SK-N-SH (cell line): ENCODE measurements at regions not wholly inside any gene's neighbourhood (a gene's known extent, or its start where the extent isn't known, plus 50 kb on each side); places are given as distances from the start of the nearest gene placed in this dataset.

Experiments used
- CTCF ChIA-PET: fragments of 300-600, 350-600 bp; formaldehyde crosslinking; extraction: SDS; loops from one replicate; lab custom pipeline; 2021; lab: Yijun Ruan, JAX
- POLR2A ChIA-PET: fragments of 350-600 bp; sonication (Branson Sonifier 250); formaldehyde crosslinking; extraction: SDS; loops from one replicate; lab custom pipeline; 2020; ENCODE audit warnings: antibody characterized with exemption, inconsistent platforms; lab: Yijun Ruan, JAX
- DNase-seq: peaks from one replicate; pipeline ENCODE4 v3.0.0; 2012
- H2AFZ ChIP-seq: fragments of 200-600 bp; sonication (generic); 2 replicates; pipeline ENCODE4 v1.8.1; 2016; ENCODE audit warnings: antibody characterized with exemption, mild to moderate bottlenecking, low read depth
- H3F3A ChIP-seq: fragments of 200-600 bp; sonication (generic); replicated peaks from 2 replicates; pipeline ENCODE3; 2016; ENCODE audit warnings: antibody characterized with exemption, mild to moderate bottlenecking; ENCODE audit not compliant: insufficient read depth
- H3K27ac ChIP-seq, 2 experiments: fragments of 200-500 bp in 1 of 2; fragments of 200-600 bp in 1 of 2; sonication (Bioruptor generic) in 1 of 2; sonication (generic), shearing (Covaris generic) in 1 of 2; 2 replicates each; pipeline versions ENCODE4 v1.5.1 to v1.6.1; 2014 to 2016; ENCODE audit warnings: low read depth in 2 of 2, inconsistent platforms in 1 of 2, low read length in 1 of 2, mild to moderate bottlenecking in 1 of 2, mixed read lengths in 1 of 2
- H3K27me3 ChIP-seq: fragments of 200-600 bp; sonication (generic), shearing (Covaris generic); 2 replicates; pipeline ENCODE4 v1.6.1; 2016; ENCODE audit warnings: mixed run types; ENCODE audit not compliant: insufficient read depth
- H3K36me3 ChIP-seq, 2 experiments: fragments of 200-500 bp in 1 of 2; fragments of 200-600 bp in 1 of 2; sonication (Bioruptor generic) in 1 of 2; sonication (generic) in 1 of 2; replicated peaks in 1 of 2; 2 replicates each; pipeline versions ENCODE3 to v1.5.1; 2014 to 2016; ENCODE audit warnings: low read length in 1 of 2, mild to moderate bottlenecking in 1 of 2; ENCODE audit not compliant: insufficient read depth in 2 of 2, control insufficient read depth in 1 of 2
- H3K4me1 ChIP-seq, 2 experiments: fragments of 200-500 bp in 1 of 2; fragments of 200-600 bp in 1 of 2; sonication (Bioruptor generic) in 1 of 2; sonication (generic), shearing (Covaris generic) in 1 of 2; 2 replicates each; pipeline versions ENCODE4 v1.5.1 to v1.6.1; 2014 to 2016; ENCODE audit warnings: low read depth in 1 of 2, low read length in 1 of 2, mixed run types in 1 of 2; ENCODE audit not compliant: insufficient read depth in 2 of 2, control insufficient read depth in 1 of 2
- H3K4me2 ChIP-seq: fragments of 200-600 bp; sonication (generic), shearing (Covaris generic); 2 replicates; pipeline ENCODE4 v1.6.1; 2017; ENCODE audit warnings: mixed run types
- H3K4me3 ChIP-seq, 2 experiments: fragments of 200-500 bp in 1 of 2; fragments of 200-600 bp in 1 of 2; sonication (Bioruptor generic) in 1 of 2; sonication (generic), shearing (Covaris generic) in 1 of 2; 2 replicates each; pipeline versions ENCODE4 v1.5.1 to v1.8.1; 2014 to 2016; ENCODE audit warnings: low read depth in 2 of 2, inconsistent platforms in 1 of 2, low read length in 1 of 2, mild to moderate bottlenecking in 1 of 2, mixed read lengths in 1 of 2, moderate library complexity in 1 of 2
- H3K79me2 ChIP-seq: fragments of 200-600 bp; sonication (generic); 2 replicates; pipeline ENCODE4 v1.8.1; 2017; ENCODE audit warnings: mild to moderate bottlenecking; ENCODE audit not compliant: insufficient read depth
- H3K9ac ChIP-seq: fragments of 200-600 bp; sonication (generic); 2 replicates; pipeline ENCODE4 v1.6.1; 2017; ENCODE audit warnings: mixed run types
- H3K9me2 ChIP-seq: fragments of 200-600 bp; sonication (generic); 2 replicates; pipeline ENCODE4 v1.6.1; 2017; ENCODE audit warnings: mixed run types
- H3K9me3 ChIP-seq: fragments of 200-600 bp; sonication (generic); 2 replicates; pipeline ENCODE4 v1.6.1; 2017; ENCODE audit warnings: mixed run types, mild to moderate bottlenecking, moderate library complexity
- H4K20me1 ChIP-seq: fragments of 200-600 bp; sonication (generic); 2 replicates; pipeline ENCODE4 v1.6.1; 2017; ENCODE audit warnings: mild to moderate bottlenecking, mixed run types; ENCODE audit not compliant: insufficient read depth
- CHD2 ChIP-seq: fragments of 150-350 bp; IDR thresholded peaks from 2 replicates; pipeline ENCODE4 v1.6.1; 2018; ENCODE audit warnings: low read length; ENCODE audit not compliant: partially characterized antibody
- EP300 ChIP-seq, 2 experiments: IDR thresholded peaks; 2 replicates each; pipeline versions ENCODE4 v1.4.0 to v1.6.1; 2012; ENCODE audit warnings: borderline replicate concordance in 1 of 2, low read depth in 1 of 2, low read length in 1 of 2
- EZH2phosphoT487 ChIP-seq: fragments of 200-600 bp; sonication (generic); IDR thresholded peaks from 2 replicates; pipeline ENCODE4 v1.6.1; 2017; ENCODE audit warnings: low read depth, mixed run types, mild to moderate bottlenecking, antibody characterized with exemption, moderate library complexity, borderline replicate concordance
- FOXJ3 ChIP-seq: sonication (generic); formaldehyde crosslinking; IDR thresholded peaks from 2 replicates; pipeline ENCODE4 v1.5.1; 2020; ENCODE audit warnings: mild to moderate bottlenecking, missing genetic modification reagents
- FOXM1 ChIP-seq: IDR thresholded peaks from 2 replicates; pipeline ENCODE4 v1.4.0; 2012; ENCODE audit warnings: low read depth, mild to moderate bottlenecking
- JUND ChIP-seq: IDR thresholded peaks from 2 replicates; pipeline ENCODE4 v1.4.0; 2012
- MAX ChIP-seq: IDR thresholded peaks from 2 replicates; pipeline ENCODE4 v1.4.0; 2012; ENCODE audit warnings: low read depth
- MEF2A ChIP-seq: IDR thresholded peaks from 2 replicates; pipeline ENCODE4 v1.4.0; 2012; ENCODE audit warnings: low read depth, borderline replicate concordance
- MXI1 ChIP-seq: IDR thresholded peaks from 2 replicates; pipeline ENCODE4 v1.6.1; 2012; ENCODE audit warnings: mild to moderate bottlenecking, low read depth, low read length, improper control_type of control experiment
- PBX3 ChIP-seq: IDR thresholded peaks from 2 replicates; pipeline ENCODE4; 2012
- POLR2AphosphoS5 ChIP-seq: IDR thresholded peaks from 2 replicates; pipeline ENCODE4 v1.6.1; 2012; ENCODE audit warnings: low read depth, low read length
- RAD21 ChIP-seq: IDR thresholded peaks from 2 replicates; pipeline ENCODE4 v1.6.1; 2012; ENCODE audit warnings: mild to moderate bottlenecking, low read length
- RCOR1 ChIP-seq: fragments of 150-350 bp; IDR thresholded peaks from 2 replicates; pipeline ENCODE4 v1.6.1; 2017; ENCODE audit warnings: antibody characterized with exemption, low read length
- REST ChIP-seq: IDR thresholded peaks from 2 replicates; pipeline ENCODE4 v1.6.1; 2012; ENCODE audit warnings: mild to moderate bottlenecking, low read depth, low read length, moderate library complexity
- RFX5 ChIP-seq: IDR thresholded peaks from 2 replicates; pipeline ENCODE4 v1.6.1; 2012; ENCODE audit warnings: mild to moderate bottlenecking, improper control_type of control experiment, low read length
- RXRA ChIP-seq: IDR thresholded peaks from 2 replicates; pipeline ENCODE4 v1.4.0; 2012; ENCODE audit warnings: low read depth, mild to moderate bottlenecking, borderline replicate concordance
- TCF12 ChIP-seq: IDR thresholded peaks from 2 replicates; pipeline ENCODE4 v1.4.0; 2012
- USF2 ChIP-seq: fragments of 150-350 bp; IDR thresholded peaks from 2 replicates; pipeline ENCODE4 v1.6.1; 2017; ENCODE audit warnings: antibody characterized with exemption, low read length, low read depth, borderline replicate concordance
- WGBS: methylation state at CpG from one replicate; pipeline ENCODE4 v1.1.6; 2017; ENCODE audit warnings: low lambda C conversion rate; 5-methylcytosine and 5-hydroxymethylcytosine counted together
- TF ChIP-seq, protein P1 (sequence below): IDR thresholded peaks from 2 replicates; pipeline ENCODE4 v1.4.0; 2012; ENCODE audit warnings: low read depth, borderline replicate concordance

DNA sequence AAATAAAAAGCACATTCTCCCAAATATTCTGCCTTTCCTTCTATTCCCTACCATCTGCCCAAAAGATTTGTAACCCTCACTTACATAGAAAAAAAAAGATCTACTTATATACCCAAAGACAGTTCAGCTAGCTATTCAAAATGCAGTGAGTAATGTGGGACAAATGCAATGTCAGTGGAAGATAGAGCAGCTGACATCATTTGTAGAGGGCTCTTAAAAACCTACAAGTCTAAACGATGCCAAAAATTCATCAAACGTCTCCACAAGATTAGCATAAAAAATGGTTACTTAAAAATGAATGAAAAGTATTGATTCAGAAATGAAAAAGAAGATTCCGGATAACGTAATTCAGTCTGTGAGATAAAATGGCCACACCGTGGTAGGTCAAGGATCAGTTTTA is 96.5 kb downstream of the ASB9 start:
- CTCF ChIA-PET = no interaction called here

GRCh38 chrX:15170927-15171326 is 99.0 kb downstream of the ASB9 start:
- no peaks in the 10 kb centered on the region for H3K9me3 ChIP-seq
- H2AFZ ChIP-seq = no peak overlapping the region
- no peaks in the 10 kb centered on the region for H3K79me2 ChIP-seq
- WGBS = 33% methylated on average over 2 of the region's 2 CpGs
- no peak for DNase-seq
- H3F3A ChIP-seq = no peaks in the 10 kb centered on the region
- no peaks in the 10 kb centered on the region for H4K20me1 ChIP-seq
- no peaks in the 10 kb centered on the region for H3K9me2 ChIP-seq
- H3K27ac ChIP-seq = no peak overlapping the region
- no peaks in the 10 kb centered on the region for H3K4me1 ChIP-seq
- no peak overlapping the region for H3K9ac ChIP-seq
- H3K27me3 ChIP-seq = no peaks in the 10 kb centered on the region
- ChIA-PET CTCF (no interaction called here), POLR2A (no interaction called here)
- H3K36me3 ChIP-seq = no peaks in the 10 kb centered on the region
- H3K4me2 ChIP-seq = no peak overlapping the region
- H3K4me3 ChIP-seq = no peak overlapping the region
- no peak for TF ChIP-seq EP300 (IDR thresholded peaks at IDR 0.05; ENCODE audit: borderline replicate concordance in 1 of 2, low read depth in 1 of 2, low read length in 1 of 2)
- no peak for TF ChIP-seq MEF2A
- no peak for TF ChIP-seq REST
- no peak for TF ChIP-seq RXRA
- TF ChIP-seq, protein P1, sequence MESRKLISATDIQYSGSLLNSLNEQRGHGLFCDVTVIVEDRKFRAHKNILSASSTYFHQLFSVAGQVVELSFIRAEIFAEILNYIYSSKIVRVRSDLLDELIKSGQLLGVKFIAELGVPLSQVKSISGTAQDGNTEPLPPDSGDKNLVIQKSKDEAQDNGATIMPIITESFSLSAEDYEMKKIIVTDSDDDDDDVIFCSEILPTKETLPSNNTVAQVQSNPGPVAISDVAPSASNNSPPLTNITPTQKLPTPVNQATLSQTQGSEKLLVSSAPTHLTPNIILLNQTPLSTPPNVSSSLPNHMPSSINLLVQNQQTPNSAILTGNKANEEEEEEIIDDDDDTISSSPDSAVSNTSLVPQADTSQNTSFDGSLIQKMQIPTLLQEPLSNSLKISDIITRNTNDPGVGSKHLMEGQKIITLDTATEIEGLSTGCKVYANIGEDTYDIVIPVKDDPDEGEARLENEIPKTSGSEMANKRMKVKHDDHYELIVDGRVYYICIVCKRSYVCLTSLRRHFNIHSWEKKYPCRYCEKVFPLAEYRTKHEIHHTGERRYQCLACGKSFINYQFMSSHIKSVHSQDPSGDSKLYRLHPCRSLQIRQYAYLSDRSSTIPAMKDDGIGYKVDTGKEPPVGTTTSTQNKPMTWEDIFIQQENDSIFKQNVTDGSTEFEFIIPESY = no peak
- TF ChIP-seq RFX5 = no peak
- TF ChIP-seq TCF12 = no peak
- TF ChIP-seq POLR2AphosphoS5 = no peak
- no peak for TF ChIP-seq RAD21
- no peak for TF ChIP-seq FOXJ3
- no peak for TF ChIP-seq EZH2phosphoT487

More for the DNA sequence above, 96.5 kb downstream of the ASB9 start:
- H2AFZ ChIP-seq = no peak overlapping the region
- H3K79me2 ChIP-seq = no peaks in the 10 kb centered on the region
- H3K9me3 ChIP-seq = no peaks in the 10 kb centered on the region
- no peak for TF ChIP-seq FOXM1
- no peak for TF ChIP-seq MAX
- no peak for TF ChIP-seq PBX3
- no peak for TF ChIP-seq RAD21
- no peak for TF ChIP-seq EZH2phosphoT487
- no peak for TF ChIP-seq MXI1
- TF ChIP-seq USF2 = no peak
- TF ChIP-seq RCOR1 = no peak
- no peak for TF ChIP-seq EP300 (IDR thresholded peaks at IDR 0.05; ENCODE audit: borderline replicate concordance in 1 of 2, low read depth in 1 of 2, low read length in 1 of 2)
- TF ChIP-seq JUND = no peak
- TF ChIP-seq CHD2 = no peak
- no peak overlapping the region for H3K4me3 ChIP-seq
- POLR2A ChIA-PET = no interaction called here
- H3F3A ChIP-seq = no peaks in the 10 kb centered on the region
- 23% methylated on average over 5 of the region's 5 CpGs for WGBS
- no peak for DNase-seq
- no peaks in the 10 kb centered on the region for H3K4me1 ChIP-seq
- H3K4me2 ChIP-seq = no peak overlapping the region
- H3K9me2 ChIP-seq = no peaks in the 10 kb centered on the region
- no peak overlapping the region for H3K9ac ChIP-seq
- no peaks in the 10 kb centered on the region for H3K27me3 ChIP-seq
- H3K27ac ChIP-seq = no peak overlapping the region
- H3K36me3 ChIP-seq = no peaks in the 10 kb centered on the region
- H4K20me1 ChIP-seq = no peaks in the 10 kb centered on the region
